ENCODE measurements at regions not wholly inside any gene's neighbourhood (a gene's known extent, or its start where the extent isn't known, plus 50 kb on each side); places are given as distances from the start of the nearest gene placed in this dataset.

- no peaks in the 10 kb centered on the region for H3K36me3 Mint-ChIP-seq (ENCODE audit: insufficient read depth)
- TF ChIP-seq CTCF (IDR thresholded peaks at IDR 0.05; ENCODE audit: unreplicated experiment), result no peak
- H3K4me3 Mint-ChIP-seq (ENCODE audit: low read depth), result no peak overlapping the region
- H3K27ac Mint-ChIP-seq, result no peak overlapping the region
- DNase-seq (ENCODE audit: low spot score, unreplicated experiment), result no peak
- no peaks in the 10 kb centered on the region for H3K27me3 Mint-ChIP-seq
- H3K4me1 Mint-ChIP-seq (ENCODE audit: low read depth), result no peaks in the 10 kb centered on the region
- no peaks in the 10 kb centered on the region for H3K9me3 Mint-ChIP-seq (ENCODE audit: low read depth)
These were observed 716.2 kb downstream of the NCAM2 start for GRCh38 chr21:21714426-21714825.

GRCh38 chr21:21715266-21715969 lies 717.2 kb downstream of the NCAM2 start:
- DNase-seq (ENCODE audit: low spot score, unreplicated experiment), result no peak
- Mint-ChIP-seq H3K9me3 (ENCODE audit: low read depth) (no peaks in the 10 kb centered on the region), H3K27me3 (no peaks in the 10 kb centered on the region), H3K4me1 (ENCODE audit: low read depth) (no peaks in the 10 kb centered on the region), H3K27ac (no peak overlapping the region), H3K36me3 (ENCODE audit: insufficient read depth) (no peaks in the 10 kb centered on the region), H3K4me3 (ENCODE audit: low read depth) (no peak overlapping the region)
- no peak for TF ChIP-seq CTCF (IDR thresholded peaks at IDR 0.05; ENCODE audit: unreplicated experiment)

DNA sequence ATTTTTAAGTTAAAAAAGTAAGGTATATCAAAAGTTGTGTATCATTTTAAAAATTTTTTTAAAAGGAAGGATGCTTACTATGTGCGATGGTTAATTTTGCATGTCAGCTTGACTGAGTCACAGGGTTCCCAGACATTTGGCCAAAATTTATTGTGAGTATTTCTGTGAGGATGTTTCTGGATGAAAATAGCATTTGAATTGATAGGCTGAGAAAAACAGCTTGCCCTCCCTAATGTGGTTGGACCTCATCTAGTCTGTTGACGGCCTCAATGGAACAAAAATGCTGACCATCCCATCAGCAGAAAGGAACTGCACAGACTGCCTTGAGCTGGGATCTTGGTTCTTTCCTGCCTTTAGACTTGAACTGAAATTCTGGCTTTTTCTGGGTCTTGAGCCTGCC lies 724.5 kb downstream of the NCAM2 start:
- Mint-ChIP-seq H3K9me3 (ENCODE audit: low read depth) (no peaks in the 10 kb centered on the region), H3K4me1 (ENCODE audit: low read depth) (no peaks in the 10 kb centered on the region), H3K27ac (no peak overlapping the region), H3K36me3 (ENCODE audit: insufficient read depth) (no peaks in the 10 kb centered on the region), H3K4me3 (ENCODE audit: low read depth) (no peak overlapping the region), H3K27me3 (no peaks in the 10 kb centered on the region)
- DNase-seq (ENCODE audit: low spot score, unreplicated experiment), result no peak
- TF ChIP-seq CTCF (IDR thresholded peaks at IDR 0.05; ENCODE audit: unreplicated experiment), result no peak

- Mint-ChIP-seq H3K27me3 (no peaks in the 10 kb centered on the region), H3K36me3 (ENCODE audit: insufficient read depth) (no peaks in the 10 kb centered on the region), H3K9me3 (ENCODE audit: low read depth) (no peaks in the 10 kb centered on the region), H3K4me1 (ENCODE audit: low read depth) (no peaks in the 10 kb centered on the region), H3K27ac (no peak overlapping the region), H3K4me3 (ENCODE audit: low read depth) (no peak overlapping the region)
- no peak for TF ChIP-seq CTCF (IDR thresholded peaks at IDR 0.05; ENCODE audit: unreplicated experiment)
- no peak for DNase-seq (ENCODE audit: low spot score, unreplicated experiment)
These were observed 732.3 kb downstream of the NCAM2 start for GRCh38 chr21:21730512-21730911.

DNA sequence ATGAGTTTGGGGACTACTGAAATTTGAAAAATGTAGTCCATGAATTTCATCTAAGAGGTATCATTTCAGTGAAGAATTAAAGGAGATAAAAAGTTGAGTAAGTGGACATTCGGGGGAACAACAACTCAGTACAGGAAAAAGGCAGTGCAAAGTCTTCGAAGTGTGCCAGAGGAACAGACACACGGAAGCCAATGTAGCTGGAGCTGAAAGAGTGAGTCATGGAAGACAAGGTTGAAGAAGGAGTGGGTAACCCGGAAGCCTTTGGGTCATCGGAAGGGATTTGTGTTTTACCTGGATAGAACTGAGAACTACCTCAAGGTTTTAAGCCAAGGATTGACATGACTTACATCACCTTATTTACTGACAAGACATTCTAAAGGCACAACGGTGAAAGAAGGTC lies 733.4 kb downstream of the NCAM2 start:
- DNase-seq (ENCODE audit: low spot score, unreplicated experiment), result no peak
- Mint-ChIP-seq H3K27me3 (no peaks in the 10 kb centered on the region), H3K36me3 (ENCODE audit: insufficient read depth) (no peaks in the 10 kb centered on the region), H3K27ac (no peak overlapping the region), H3K9me3 (ENCODE audit: low read depth) (no peaks in the 10 kb centered on the region), H3K4me1 (ENCODE audit: low read depth) (no peaks in the 10 kb centered on the region), H3K4me3 (ENCODE audit: low read depth) (no peak overlapping the region)
- no peak for TF ChIP-seq CTCF (IDR thresholded peaks at IDR 0.05; ENCODE audit: unreplicated experiment)

Data from progenitor cell of endocrine pancreas (in vitro differentiated cells).